HepG2 (cell line): ENCODE measurements at regions not wholly inside any gene's neighbourhood (a gene's known extent, or its start where the extent isn't known, plus 50 kb on each side); places are given as distances from the start of the nearest gene placed in this dataset.

Experiments used
- ATF2 ChIP-seq: sonication (generic); formaldehyde crosslinking; IDR thresholded peaks from 2 replicates; pipeline ENCODE4 v1.4.0; 2020; ENCODE audit warnings: missing genetic modification reagents
- JUN ChIP-seq: sonication (generic); formaldehyde crosslinking; IDR thresholded peaks from 2 replicates; pipeline ENCODE4 v1.4.0; 2020; ENCODE audit warnings: mild to moderate bottlenecking, missing genetic modification reagents
- MYC ChIP-seq: sonication (generic); formaldehyde crosslinking; IDR thresholded peaks from 2 replicates; pipeline ENCODE4 v1.9.0; 2021; ENCODE audit warnings: missing genetic modification reagents, borderline replicate concordance
- POLR2A ChIP-seq, 2 experiments: IDR thresholded peaks; 2 replicates each; pipeline ENCODE4 v1.6.1; 2011; ENCODE audit warnings: low read depth in 2 of 2, low read length in 2 of 2, mild to moderate bottlenecking in 1 of 2, moderate library complexity in 1 of 2; ENCODE audit not compliant: insufficient read depth in 1 of 2
- TBL1XR1 ChIP-seq: fragments of 150-350 bp; IDR thresholded peaks from 2 replicates; pipeline ENCODE4 v1.6.1; 2014; ENCODE audit warnings: borderline replicate concordance, low read length; ENCODE audit not compliant: partially characterized antibody
- TCF7L2 ChIP-seq: IDR thresholded peaks from 2 replicates; pipeline ENCODE4 v1.6.1; 2011; ENCODE audit warnings: mild to moderate bottlenecking, low read depth, low read length, moderate library complexity
- ZNF124 ChIP-seq: sonication (generic); formaldehyde crosslinking; IDR thresholded peaks from 2 replicates; pipeline ENCODE4 v1.4.0; 2020; ENCODE audit warnings: missing genetic modification reagents
- ZNF224 ChIP-seq: sonication (generic); formaldehyde crosslinking; IDR thresholded peaks from 2 replicates; pipeline ENCODE4 v1.5.0; 2020; ENCODE audit warnings: mild to moderate bottlenecking, missing genetic modification reagents
- ZNF710 ChIP-seq: sonication (generic); formaldehyde crosslinking; IDR thresholded peaks from 2 replicates; pipeline ENCODE4 v1.5.0; 2020; ENCODE audit warnings: mild to moderate bottlenecking, missing genetic modification reagents, borderline replicate concordance
- TF ChIP-seq, protein P1 (sequence below): sonication (generic); formaldehyde crosslinking; IDR thresholded peaks from 2 replicates; pipeline ENCODE4 v1.4.0; 2020; ENCODE audit warnings: missing genetic modification reagents

- TF ChIP-seq MYC (CRISPR knock-in tag) (no peak), ZNF124 (CRISPR knock-in tag) (no peak), TCF7L2 (no peak), JUN (CRISPR knock-in tag) (no peak), ZNF224 (CRISPR knock-in tag) (no peak), POLR2A (IDR thresholded peaks at IDR 0.05; ENCODE audit: insufficient read depth in 1 of 2, low read depth in 2 of 2, low read length in 2 of 2) (no peak), ZNF710 (CRISPR knock-in tag) (no peak), TBL1XR1 (no peak), ATF2 (CRISPR knock-in tag) (no peak)
- TF ChIP-seq, protein P1, sequence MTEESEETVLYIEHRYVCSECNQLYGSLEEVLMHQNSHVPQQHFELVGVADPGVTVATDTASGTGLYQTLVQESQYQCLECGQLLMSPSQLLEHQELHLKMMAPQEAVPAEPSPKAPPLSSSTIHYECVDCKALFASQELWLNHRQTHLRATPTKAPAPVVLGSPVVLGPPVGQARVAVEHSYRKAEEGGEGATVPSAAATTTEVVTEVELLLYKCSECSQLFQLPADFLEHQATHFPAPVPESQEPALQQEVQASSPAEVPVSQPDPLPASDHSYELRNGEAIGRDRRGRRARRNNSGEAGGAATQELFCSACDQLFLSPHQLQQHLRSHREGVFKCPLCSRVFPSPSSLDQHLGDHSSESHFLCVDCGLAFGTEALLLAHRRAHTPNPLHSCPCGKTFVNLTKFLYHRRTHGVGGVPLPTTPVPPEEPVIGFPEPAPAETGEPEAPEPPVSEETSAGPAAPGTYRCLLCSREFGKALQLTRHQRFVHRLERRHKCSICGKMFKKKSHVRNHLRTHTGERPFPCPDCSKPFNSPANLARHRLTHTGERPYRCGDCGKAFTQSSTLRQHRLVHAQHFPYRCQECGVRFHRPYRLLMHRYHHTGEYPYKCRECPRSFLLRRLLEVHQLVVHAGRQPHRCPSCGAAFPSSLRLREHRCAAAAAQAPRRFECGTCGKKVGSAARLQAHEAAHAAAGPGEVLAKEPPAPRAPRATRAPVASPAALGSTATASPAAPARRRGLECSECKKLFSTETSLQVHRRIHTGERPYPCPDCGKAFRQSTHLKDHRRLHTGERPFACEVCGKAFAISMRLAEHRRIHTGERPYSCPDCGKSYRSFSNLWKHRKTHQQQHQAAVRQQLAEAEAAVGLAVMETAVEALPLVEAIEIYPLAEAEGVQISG: no peak
These were observed 459.9 kb upstream of the NFIA start for GRCh38 chr1:60622486-60622885.
